Ascending aorta (tissue), 2 donors: ENCODE measurements at regions not wholly inside any gene's neighbourhood (a gene's known extent, or its start where the extent isn't known, plus 50 kb on each side); places are given as distances from the start of the nearest gene placed in this dataset.

Experiments used
- DNase-seq, 2 donors: peaks; one replicate each; pipeline ENCODE4 v3.0.0-alpha.2; 2019; ENCODE audit warnings: low spot score in 2 of 2
- H3K27ac ChIP-seq, 2 donors: fragments of 200-600 bp; sonication (generic); one replicate each; pipeline ENCODE4 v1.5.1; 2016 to 2017; ENCODE audit warnings: mild to moderate bottlenecking in 1 of 2
- H3K27me3 ChIP-seq: fragments of 200-600 bp; sonication (generic); one replicate; pipeline ENCODE4 v1.5.1; 2017
- H3K36me3 ChIP-seq, 2 donors: fragments of 200-600 bp; sonication (generic); one replicate each; pipeline ENCODE4 v1.5.1; 2016
- H3K4me1 ChIP-seq, 2 donors: fragments of 200-600 bp; sonication (generic); one replicate each; pipeline ENCODE4 v1.5.1; 2016 to 2017; ENCODE audit warnings: mild to moderate bottlenecking in 1 of 2
- H3K4me3 ChIP-seq, 2 donors: fragments of 200-600 bp; sonication (generic); one replicate each; pipeline ENCODE4 v1.5.1; 2016 to 2017; ENCODE audit warnings: mild to moderate bottlenecking in 1 of 2
- H3K9me3 ChIP-seq, 2 donors: fragments of 200-600 bp; sonication (generic); one replicate each; pipeline ENCODE4 v1.5.1; 2016
- CTCF ChIP-seq, 3 experiments: fragments of 200-600 bp in 2 of 3; fragments of 450-650 bp in 1 of 3; sonication (generic) in 2 of 3; IDR thresholded peaks; one replicate each; pipeline ENCODE4 v1.5.1; 2016 to 2019; ENCODE audit warnings: antibody characterized with exemption in 3 of 3, mild to moderate bottlenecking in 1 of 3, moderate library complexity in 1 of 3
- intact Hi-C: fragments of 100-400 bp; cut with DNase I; formaldehyde crosslinking; loops from one replicate; pipeline ENCODE4 v1.15.1; 2023

DNA sequence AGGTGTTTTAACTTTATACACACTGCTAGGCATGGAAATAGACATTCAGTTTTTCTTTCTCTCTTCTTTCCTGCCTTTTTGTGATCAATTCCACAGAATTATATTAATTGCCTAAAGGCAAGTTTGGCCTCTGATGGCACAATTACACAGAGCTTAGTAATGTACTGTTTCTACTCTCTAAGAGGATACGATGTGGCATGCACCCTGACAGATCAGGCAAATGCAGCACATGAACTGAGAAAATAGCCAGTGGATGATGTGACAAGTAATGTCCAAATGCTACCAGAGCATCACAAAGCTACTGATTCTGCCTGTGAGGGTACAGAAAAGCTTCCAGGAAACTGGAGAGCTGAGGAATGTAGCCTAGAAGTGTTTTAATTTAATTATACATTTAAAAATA is 233.8 kb upstream of the PRR20A start:
- Histone ChIP-seq H3K27ac (no peak overlapping the region), H3K36me3 (no peaks in the 10 kb centered on the region), H3K27me3 (no peaks in the 10 kb centered on the region), H3K9me3 (no peaks in the 10 kb centered on the region), H3K4me3 (no peak overlapping the region), H3K4me1 (no peaks in the 10 kb centered on the region)
- intact Hi-C loops: no loop called here
- no peak for DNase-seq
- no peak for TF ChIP-seq CTCF (IDR thresholded peaks at IDR 0.05)

GRCh38 chr13:56907766-56908165 is 233.0 kb upstream of the PRR20A start:
- intact Hi-C loops: no loop called here
- H3K36me3 ChIP-seq: no peaks in the 10 kb centered on the region
- H3K9me3 ChIP-seq: no peaks in the 10 kb centered on the region
- H3K4me3 ChIP-seq: no peak overlapping the region
- TF ChIP-seq CTCF (IDR thresholded peaks at IDR 0.05): no peak
- no peak for DNase-seq
- no peak overlapping the region for H3K27ac ChIP-seq
- no peaks in the 10 kb centered on the region for H3K4me1 ChIP-seq
- H3K27me3 ChIP-seq: no peaks in the 10 kb centered on the region

- TF ChIP-seq CTCF (IDR thresholded peaks at IDR 0.05): no peak
- Histone ChIP-seq H3K36me3 (no peaks in the 10 kb centered on the region), H3K27ac (no peak overlapping the region), H3K27me3 (no peaks in the 10 kb centered on the region), H3K4me3 (no peak overlapping the region), H3K4me1 (no peaks in the 10 kb centered on the region), H3K9me3 (no peaks in the 10 kb centered on the region)
- no peak for DNase-seq
- intact Hi-C loops: no loop called here
Measured at GRCh38 chr13:56909896-56910600, 230.7 kb upstream of the PRR20A start.

DNA sequence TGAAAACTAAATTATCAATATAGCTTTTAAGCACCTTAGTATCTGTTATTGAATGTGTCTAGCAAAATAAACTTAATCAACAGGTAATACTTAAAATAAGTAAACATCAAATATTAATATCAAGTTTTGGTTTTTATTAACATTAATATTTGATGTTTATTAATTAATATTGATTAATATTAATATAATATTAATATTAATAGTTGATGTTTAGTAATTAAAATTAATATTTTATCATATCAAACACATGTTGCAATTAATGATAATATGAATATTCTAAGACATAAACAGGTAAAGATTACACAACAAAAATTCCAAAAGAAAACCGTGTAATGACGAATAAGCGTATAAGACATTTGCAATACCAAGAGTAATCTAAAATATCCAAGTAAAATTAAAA is 222.8 kb upstream of the PRR20A start:
- TF ChIP-seq CTCF (IDR thresholded peaks at IDR 0.05): no peak
- no peaks in the 10 kb centered on the region for H3K4me1 ChIP-seq
- DNase-seq: no peak
- intact Hi-C loops: no loop called here
- H3K27ac ChIP-seq: no peak overlapping the region
- no peaks in the 10 kb centered on the region for H3K36me3 ChIP-seq
- no peak overlapping the region for H3K4me3 ChIP-seq
- no peaks in the 10 kb centered on the region for H3K27me3 ChIP-seq
- H3K9me3 ChIP-seq: no peaks in the 10 kb centered on the region

GRCh38 chr13:56923626-56924140 is 217.0 kb upstream of the PRR20A start:
- Histone ChIP-seq H3K4me1 (no peaks in the 10 kb centered on the region), H3K27me3 (no peaks in the 10 kb centered on the region), H3K9me3 (no peaks in the 10 kb centered on the region), H3K27ac (no peak overlapping the region), H3K36me3 (no peaks in the 10 kb centered on the region), H3K4me3 (no peak overlapping the region)
- no peak for DNase-seq
- intact Hi-C loops: no loop called here
- TF ChIP-seq CTCF (IDR thresholded peaks at IDR 0.05): no peak
